ENCODE measurements at regions not wholly inside any gene's neighbourhood (a gene's known extent, or its start where the extent isn't known, plus 50 kb on each side); places are given as distances from the start of the nearest gene placed in this dataset.

DNA sequence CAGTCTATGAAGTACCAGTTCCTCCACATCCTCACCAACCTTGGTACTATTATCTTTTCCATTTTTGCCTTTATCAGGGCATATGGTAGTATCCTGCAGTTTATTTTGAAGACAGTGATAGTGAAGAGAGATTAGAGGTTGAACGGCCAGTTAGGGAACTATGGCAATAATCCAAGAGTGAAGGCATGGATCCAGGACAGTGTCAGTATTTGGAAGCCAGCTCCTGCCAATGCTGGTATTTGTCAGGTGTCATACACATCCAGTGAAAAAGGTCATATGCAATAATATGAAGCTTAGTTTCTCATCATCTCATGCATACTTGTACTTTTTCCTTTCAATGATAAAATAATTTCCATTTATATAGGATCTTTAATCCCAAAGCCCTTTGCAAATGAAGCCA lies 56.8 kb upstream of the KCNMB2 start:
- Histone ChIP-seq H3K36me3 (ENCODE audit: insufficient read depth, low read length) (no peaks in the 10 kb centered on the region), H3K9me3 (ENCODE audit: insufficient read depth, low read depth, low read length) (no peaks in the 10 kb centered on the region), H4K20me1 (ENCODE audit: insufficient read depth, low read length, poor library complexity, severe bottlenecking) (no peaks in the 10 kb centered on the region), H3K9me2 (replicated peaks; ENCODE audit: low read depth, low read length) (no peaks in the 10 kb centered on the region), H3K4me3 (ENCODE audit: low read length, poor library complexity, severe bottlenecking) (no peak overlapping the region), H3K27me3 (ENCODE audit: insufficient read depth, low read length, poor library complexity, severe bottlenecking) (no peaks in the 10 kb centered on the region), H3K4me2 (ENCODE audit: low read depth, low read length, poor library complexity, severe bottlenecking) (no peak overlapping the region), H3K79me2 (ENCODE audit: insufficient read depth, low read length) (no peaks in the 10 kb centered on the region), H3K4me1 (ENCODE audit: insufficient read depth, low read length, poor library complexity, severe bottlenecking) (no peaks in the 10 kb centered on the region), H2AFZ (ENCODE audit: low read length) (no peak overlapping the region), H3K9ac (ENCODE audit: low read depth, low read length, poor library complexity, severe bottlenecking) (no peak overlapping the region), H3F3A (ENCODE audit: low read depth) (no peaks in the 10 kb centered on the region)
- TF ChIP-seq, protein P1, sequence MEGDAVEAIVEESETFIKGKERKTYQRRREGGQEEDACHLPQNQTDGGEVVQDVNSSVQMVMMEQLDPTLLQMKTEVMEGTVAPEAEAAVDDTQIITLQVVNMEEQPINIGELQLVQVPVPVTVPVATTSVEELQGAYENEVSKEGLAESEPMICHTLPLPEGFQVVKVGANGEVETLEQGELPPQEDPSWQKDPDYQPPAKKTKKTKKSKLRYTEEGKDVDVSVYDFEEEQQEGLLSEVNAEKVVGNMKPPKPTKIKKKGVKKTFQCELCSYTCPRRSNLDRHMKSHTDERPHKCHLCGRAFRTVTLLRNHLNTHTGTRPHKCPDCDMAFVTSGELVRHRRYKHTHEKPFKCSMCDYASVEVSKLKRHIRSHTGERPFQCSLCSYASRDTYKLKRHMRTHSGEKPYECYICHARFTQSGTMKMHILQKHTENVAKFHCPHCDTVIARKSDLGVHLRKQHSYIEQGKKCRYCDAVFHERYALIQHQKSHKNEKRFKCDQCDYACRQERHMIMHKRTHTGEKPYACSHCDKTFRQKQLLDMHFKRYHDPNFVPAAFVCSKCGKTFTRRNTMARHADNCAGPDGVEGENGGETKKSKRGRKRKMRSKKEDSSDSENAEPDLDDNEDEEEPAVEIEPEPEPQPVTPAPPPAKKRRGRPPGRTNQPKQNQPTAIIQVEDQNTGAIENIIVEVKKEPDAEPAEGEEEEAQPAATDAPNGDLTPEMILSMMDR (conservative IDR thresholded peaks at IDR 0.05; ENCODE audit: low read length) = no peak
- TF ChIP-seq EZH2phosphoT487 (IDR thresholded peaks at IDR 0.05; ENCODE audit: borderline replicate concordance) = no peak

DNA sequence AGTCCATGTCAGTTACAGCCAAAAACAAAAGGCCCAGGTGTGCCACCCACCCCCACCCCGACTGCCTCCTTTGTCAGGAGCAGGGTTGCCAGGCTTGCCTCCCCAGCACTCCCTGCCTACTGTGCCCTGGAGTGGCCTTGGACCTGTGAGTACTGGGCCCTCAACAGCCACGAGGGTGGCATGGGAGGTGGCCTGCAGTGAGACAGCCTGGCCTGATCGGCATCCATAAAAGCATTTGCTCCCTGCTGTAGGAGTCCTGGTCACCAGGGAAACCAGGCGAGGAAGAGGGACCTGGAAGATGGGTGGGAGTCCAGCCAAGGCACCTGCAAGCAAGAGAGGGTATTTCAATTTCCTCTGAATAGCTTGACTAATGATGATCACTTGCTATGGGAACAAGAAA lies 56.4 kb upstream of the KCNMB2 start:
- no peaks in the 10 kb centered on the region for H3F3A ChIP-seq (ENCODE audit: low read depth)
- no peaks in the 10 kb centered on the region for H3K36me3 ChIP-seq (ENCODE audit: insufficient read depth, low read length)
- H3K79me2 ChIP-seq (ENCODE audit: insufficient read depth, low read length) = no peaks in the 10 kb centered on the region
- H3K9ac ChIP-seq (ENCODE audit: low read depth, low read length, poor library complexity, severe bottlenecking) = no peak overlapping the region
- no peaks in the 10 kb centered on the region for H3K9me3 ChIP-seq (ENCODE audit: insufficient read depth, low read depth, low read length)
- no peak for TF ChIP-seq EZH2phosphoT487 (IDR thresholded peaks at IDR 0.05; ENCODE audit: borderline replicate concordance)
- TF ChIP-seq, protein P1 (conservative IDR thresholded peaks at IDR 0.05; ENCODE audit: low read length) = no peak
- no peak overlapping the region for H3K4me3 ChIP-seq (ENCODE audit: low read length, poor library complexity, severe bottlenecking)
- H3K9me2 ChIP-seq (replicated peaks; ENCODE audit: low read depth, low read length) = no peaks in the 10 kb centered on the region
- no peaks in the 10 kb centered on the region for H4K20me1 ChIP-seq (ENCODE audit: insufficient read depth, low read length, poor library complexity, severe bottlenecking)
- no peaks in the 10 kb centered on the region for H3K27me3 ChIP-seq (ENCODE audit: insufficient read depth, low read length, poor library complexity, severe bottlenecking)
- no peak overlapping the region for H2AFZ ChIP-seq (ENCODE audit: low read length)
- no peak overlapping the region for H3K4me2 ChIP-seq (ENCODE audit: low read depth, low read length, poor library complexity, severe bottlenecking)
- H3K4me1 ChIP-seq (ENCODE audit: insufficient read depth, low read length, poor library complexity, severe bottlenecking) = no peaks in the 10 kb centered on the region

DNA sequence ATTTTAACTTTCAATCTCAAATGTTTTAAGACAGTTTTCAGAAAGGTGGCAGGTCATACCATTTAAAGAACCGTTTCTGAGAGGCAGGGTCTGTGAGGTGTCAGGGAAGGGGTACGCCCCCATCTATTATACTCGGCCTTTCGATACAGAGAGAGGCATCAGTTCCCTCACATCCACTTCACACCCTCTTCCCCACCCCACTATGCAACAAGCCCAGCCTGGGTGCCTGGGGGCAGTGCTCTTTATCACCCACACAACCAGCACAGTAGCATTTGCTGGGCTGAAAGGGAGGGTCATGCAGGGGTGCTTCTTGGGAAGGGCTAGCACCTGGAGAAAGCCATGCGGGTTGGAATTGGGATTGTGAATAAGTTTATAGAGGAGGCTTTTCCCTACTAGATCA lies 56.0 kb upstream of the KCNMB2 start:
- Histone ChIP-seq H3K79me2 (ENCODE audit: insufficient read depth, low read length) (no peaks in the 10 kb centered on the region), H3K4me3 (ENCODE audit: low read length, poor library complexity, severe bottlenecking) (no peak overlapping the region), H2AFZ (ENCODE audit: low read length) (no peak overlapping the region), H3F3A (ENCODE audit: low read depth) (no peaks in the 10 kb centered on the region), H3K36me3 (ENCODE audit: insufficient read depth, low read length) (no peaks in the 10 kb centered on the region), H3K4me2 (ENCODE audit: low read depth, low read length, poor library complexity, severe bottlenecking) (no peak overlapping the region), H3K9me2 (replicated peaks; ENCODE audit: low read depth, low read length) (no peaks in the 10 kb centered on the region), H3K9me3 (ENCODE audit: insufficient read depth, low read depth, low read length) (no peaks in the 10 kb centered on the region), H4K20me1 (ENCODE audit: insufficient read depth, low read length, poor library complexity, severe bottlenecking) (no peaks in the 10 kb centered on the region), H3K9ac (ENCODE audit: low read depth, low read length, poor library complexity, severe bottlenecking) (no peak overlapping the region), H3K27me3 (ENCODE audit: insufficient read depth, low read length, poor library complexity, severe bottlenecking) (no peaks in the 10 kb centered on the region), H3K4me1 (ENCODE audit: insufficient read depth, low read length, poor library complexity, severe bottlenecking) (no peaks in the 10 kb centered on the region)
- no peak for TF ChIP-seq EZH2phosphoT487 (IDR thresholded peaks at IDR 0.05; ENCODE audit: borderline replicate concordance)
- TF ChIP-seq, protein P1 (conservative IDR thresholded peaks at IDR 0.05; ENCODE audit: low read length) = no peak

Data from Loucy (cell line).